Activated CD4-positive, alpha-beta T cell treated with anti-CD3 and anti-CD28 coated beads for 36 hours (primary cell): ENCODE measurements at regions not wholly inside any gene's neighbourhood (a gene's known extent, or its start where the extent isn't known, plus 50 kb on each side); places are given as distances from the start of the nearest gene placed in this dataset.

Source experiments
- ATAC-seq: fragments of 200-7000 bp; cut with Tn5 transposase; one replicate; pipeline ENCODE4 v1.10.0; 2021; ENCODE audit warnings: mild to moderate bottlenecking, moderate library complexity
- CTCF ChIA-PET: fragments of 350-600 bp; sonication (Branson Sonifier 250); formaldehyde crosslinking; loops from one replicate; lab custom pipeline; 2021; ENCODE audit warnings: antibody characterized with exemption; lab: Charles Lee
- POLR2A ChIA-PET: fragments of 350-600 bp; sonication (Branson Sonifier 250); formaldehyde crosslinking; loops from one replicate; lab custom pipeline; 2021; ENCODE audit warnings: antibody characterized with exemption, inconsistent platforms; lab: Charles Lee
- DNase-seq: peaks from one replicate; pipeline ENCODE4 v3.0.0-alpha.2; 2020
- H3K27ac Mint-ChIP-seq: one replicate; pipeline ENCODE4 v1.8.0; 2021; ENCODE audit warnings: mixed read lengths
- H3K27me3 Mint-ChIP-seq: one replicate; pipeline ENCODE4 v1.8.0; 2021; ENCODE audit warnings: mixed read lengths
- H3K36me3 Mint-ChIP-seq: one replicate; pipeline ENCODE4 v1.8.0; 2021; ENCODE audit warnings: low read depth, mixed read lengths
- H3K4me1 Mint-ChIP-seq: one replicate; pipeline ENCODE4 v1.8.0; 2021; ENCODE audit warnings: mixed read lengths
- H3K4me3 Mint-ChIP-seq: one replicate; pipeline ENCODE4 v1.8.0; 2021; ENCODE audit warnings: mild to moderate bottlenecking, moderate library complexity, mixed read lengths
- H3K9me3 Mint-ChIP-seq: one replicate; pipeline ENCODE4 v1.8.0; 2021; ENCODE audit warnings: low read depth, mixed read lengths
- intact Hi-C, 2 experiments: fragments of 100-400 bp; cut with DNase I in 1 of 2; cut with micrococcal nuclease in 1 of 2; formaldehyde crosslinking; loops; one replicate each; pipeline versions ENCODE4 v1.14.2 to v1.15.1; 2022 to 2024; cut with DNase I, micrococcal nuclease

- POLR2A ChIA-PET, result no interaction called here
- intact Hi-C loops, result loop anchor here in 1 of 2 experiments (10.0 kb wide), 1 partner anchor 1893 kb away; the partner anchor contains the start of gene TBC1D5
- no peaks in the 10 kb centered on the region for H3K27me3 Mint-ChIP-seq
Measured at GRCh38 chr3:15851735-15852134, 54.0 kb upstream of the ANKRD28 start.

GRCh38 chr3:15858547-15859506 lies 61.0 kb upstream of the ANKRD28 start:
- ChIA-PET CTCF (interaction anchor here (0.7 kb wide), 1 partner anchor 191 kb away, joined by 4 read pairs; no protein-coding TSS in a partner anchor), POLR2A (interaction anchor here (0.5 to 0.7 kb wide), 3 partner anchors 10 to 452 kb away, joined by 3 to 12 read pairs (median 4); no protein-coding TSS in a partner anchor)
- peaks cover 5% of the 10 kb centered on the region for H3K9me3 Mint-ChIP-seq
- H3K4me3 Mint-ChIP-seq, result peak overlapping the region; percentile 83
- H3K27ac Mint-ChIP-seq, result peak overlapping the region; percentile 90
- no peaks in the 10 kb centered on the region for H3K27me3 Mint-ChIP-seq
- ATAC-seq (peak; percentile 67), DNase-seq (peak; percentile 80)
- peaks cover 42% of the 10 kb centered on the region for H3K4me1 Mint-ChIP-seq
- peaks cover 15% of the 10 kb centered on the region for H3K36me3 Mint-ChIP-seq
- intact Hi-C loops, result loop anchor here (1.0 to 10.0 kb wide), 6 partner anchors 228 to 1886 kb away; partner anchors contain the start of genes BTD (in 1 of the 2), DPH3 (in 1 of the 2), EAF1 (in 1 of the 2) and HACL1 (in 1 of the 2)

More at GRCh38 chr3:15851735-15852134, 54.0 kb upstream of the ANKRD28 start:
- H3K4me3 Mint-ChIP-seq, result no peak overlapping the region
- H3K27ac Mint-ChIP-seq, result no peak overlapping the region
- peaks cover 25% of the 10 kb centered on the region for H3K36me3 Mint-ChIP-seq
- ATAC-seq, result no peak
- H3K4me1 Mint-ChIP-seq, result peaks cover 21% of the 10 kb centered on the region
- CTCF ChIA-PET, result no interaction called here
- DNase-seq, result no peak
- peaks cover 7% of the 10 kb centered on the region for H3K9me3 Mint-ChIP-seq

GRCh38 chr3:15859507-15860013 lies 61.8 kb upstream of the ANKRD28 start:
- peaks cover 42% of the 10 kb centered on the region for H3K4me1 Mint-ChIP-seq
- H3K27ac Mint-ChIP-seq, result peak overlapping the region; percentile 83
- peaks cover 7% of the 10 kb centered on the region for H3K36me3 Mint-ChIP-seq
- intact Hi-C loops, result loop anchor here (1.0 to 10.0 kb wide), 6 partner anchors 229 to 1885 kb away; partner anchors contain the start of genes BTD (in 2 of the 2), HACL1 (in 2 of the 2), DPH3 (in 1 of the 2) and EAF1 (in 1 of the 2)
- H3K9me3 Mint-ChIP-seq, result no peaks in the 10 kb centered on the region
- H3K4me3 Mint-ChIP-seq, result peak overlapping the region; percentile 83
- POLR2A ChIA-PET, result no interaction called here
- CTCF ChIA-PET, result no interaction called here
- no peaks in the 10 kb centered on the region for H3K27me3 Mint-ChIP-seq
- DNase-seq (peak; percentile 86), ATAC-seq (peak; percentile 85)

GRCh38 chr3:15860014-15860934 lies 62.5 kb upstream of the ANKRD28 start:
- ChIA-PET POLR2A (no interaction called here), CTCF (interaction anchor here (0.6 to 1.1 kb wide), 2 partner anchors 13 to 282 kb away, joined by 3 to 4 read pairs; no protein-coding TSS in a partner anchor)
- H3K4me3 Mint-ChIP-seq, result peak overlapping the region; percentile 83
- no peaks in the 10 kb centered on the region for H3K27me3 Mint-ChIP-seq
- peak overlapping the region; percentile 78 for H3K27ac Mint-ChIP-seq
- peaks cover 7% of the 10 kb centered on the region for H3K36me3 Mint-ChIP-seq
- no peaks in the 10 kb centered on the region for H3K9me3 Mint-ChIP-seq
- DNase-seq (peak; percentile 46), ATAC-seq (peak; percentile 69)
- intact Hi-C loops, result loop anchor here in 1 of 2 experiments (1.0 kb wide), 1 partner anchor 259 kb away; the partner anchor contains the start of genes BTD and HACL1
- H3K4me1 Mint-ChIP-seq, result peaks cover 41% of the 10 kb centered on the region

GRCh38 chr3:15861163-15861562 lies 63.4 kb upstream of the ANKRD28 start:
- H3K4me1 Mint-ChIP-seq, result peaks cover 34% of the 10 kb centered on the region
- no peak for ATAC-seq
- H3K4me3 Mint-ChIP-seq, result peak overlapping the region; percentile 83
- H3K36me3 Mint-ChIP-seq, result peaks cover 3% of the 10 kb centered on the region
- no peaks in the 10 kb centered on the region for H3K27me3 Mint-ChIP-seq
- peaks cover under 1% of the 10 kb centered on the region for H3K9me3 Mint-ChIP-seq
- ChIA-PET POLR2A (interaction anchor here (0.6 kb wide), 1 partner anchor 433 kb away, joined by 4 read pairs; no protein-coding TSS in a partner anchor), CTCF (interaction anchor here (0.9 to 1.3 kb wide), 3 partner anchors 14 to 59 kb away, joined by 3 to 4 read pairs (median 3); no protein-coding TSS in a partner anchor)
- no peak for DNase-seq
- intact Hi-C loops, result no loop called here
- peak overlapping the region; percentile 78 for H3K27ac Mint-ChIP-seq

GRCh38 chr3:15872807-15873206 lies 75.0 kb upstream of the ANKRD28 start:
- H3K4me1 Mint-ChIP-seq, result no peaks in the 10 kb centered on the region
- peaks cover under 1% of the 10 kb centered on the region for H3K27me3 Mint-ChIP-seq
- no peaks in the 10 kb centered on the region for H3K36me3 Mint-ChIP-seq
- CTCF ChIA-PET, result no interaction called here
- DNase-seq (no peak), ATAC-seq (no peak)
- no peak overlapping the region for H3K27ac Mint-ChIP-seq
- POLR2A ChIA-PET, result no interaction called here
- no peak overlapping the region for H3K4me3 Mint-ChIP-seq
- intact Hi-C loops, result no loop called here
- no peaks in the 10 kb centered on the region for H3K9me3 Mint-ChIP-seq

- intact Hi-C loops, result no loop called here
- Mint-ChIP-seq H3K27me3 (no peaks in the 10 kb centered on the region), H3K36me3 (peaks cover 2% of the 10 kb centered on the region), H3K4me1 (no peaks in the 10 kb centered on the region), H3K4me3 (no peak overlapping the region), H3K9me3 (no peaks in the 10 kb centered on the region), H3K27ac (no peak overlapping the region)
- DNase-seq (no peak), ATAC-seq (no peak)
- ChIA-PET CTCF (no interaction called here), POLR2A (no interaction called here)
Measured at GRCh38 chr3:15873415-15873814, 75.6 kb upstream of the ANKRD28 start.

GRCh38 chr3:15875016-15875689 lies 77.4 kb upstream of the ANKRD28 start:
- no peak overlapping the region for H3K4me3 Mint-ChIP-seq
- POLR2A ChIA-PET, result no interaction called here
- CTCF ChIA-PET, result interaction anchor here (1.1 kb wide), 1 partner anchor 10 kb away, joined by 5 read pairs; no protein-coding TSS in a partner anchor
- peaks cover 2% of the 10 kb centered on the region for H3K36me3 Mint-ChIP-seq
- DNase-seq, result no peak
- intact Hi-C loops, result no loop called here
- no peak overlapping the region for H3K27ac Mint-ChIP-seq
- ATAC-seq, result peak; percentile 55
- H3K4me1 Mint-ChIP-seq, result no peaks in the 10 kb centered on the region
- H3K27me3 Mint-ChIP-seq, result no peaks in the 10 kb centered on the region
- no peaks in the 10 kb centered on the region for H3K9me3 Mint-ChIP-seq

GRCh38 chr3:15876669-15877068 lies 78.9 kb upstream of the ANKRD28 start:
- ATAC-seq (no peak), DNase-seq (no peak)
- Mint-ChIP-seq H3K36me3 (peaks cover 2% of the 10 kb centered on the region), H3K4me3 (no peak overlapping the region), H3K27ac (no peak overlapping the region), H3K27me3 (no peaks in the 10 kb centered on the region), H3K9me3 (no peaks in the 10 kb centered on the region), H3K4me1 (no peaks in the 10 kb centered on the region)
- ChIA-PET POLR2A (no interaction called here), CTCF (interaction anchor here (0.6 to 0.8 kb wide), 3 partner anchors 17 to 355 kb away, joined by 3 read pairs; partner anchors contain the start of gene COLQ)
- intact Hi-C loops, result no loop called here

GRCh38 chr3:15877813-15878212 lies 80.0 kb upstream of the ANKRD28 start:
- POLR2A ChIA-PET, result no interaction called here
- DNase-seq, result no peak
- H3K27me3 Mint-ChIP-seq, result no peaks in the 10 kb centered on the region
- H3K9me3 Mint-ChIP-seq, result no peaks in the 10 kb centered on the region
- H3K4me1 Mint-ChIP-seq, result no peaks in the 10 kb centered on the region
- CTCF ChIA-PET, result no interaction called here
- no peak for ATAC-seq
- no peak overlapping the region for H3K27ac Mint-ChIP-seq
- H3K36me3 Mint-ChIP-seq, result peaks cover 2% of the 10 kb centered on the region
- H3K4me3 Mint-ChIP-seq, result no peak overlapping the region
- intact Hi-C loops, result no loop called here
